Brain pericyte (primary cell): ENCODE measurements at regions not wholly inside any gene's neighbourhood (a gene's known extent, or its start where the extent isn't known, plus 50 kb on each side); places are given as distances from the start of the nearest gene placed in this dataset.
"Not testable (repeated sequence)": the region's sequence is repeated elsewhere in the genome, so short reads cannot be mapped to it uniquely, and the experiment has no call there.

Experiments used
- DNase-seq: peaks from one replicate; pipeline ENCODE4 v3.0.0-alpha.2; 2012; ENCODE audit warnings: low read depth, low spot score

DNA sequence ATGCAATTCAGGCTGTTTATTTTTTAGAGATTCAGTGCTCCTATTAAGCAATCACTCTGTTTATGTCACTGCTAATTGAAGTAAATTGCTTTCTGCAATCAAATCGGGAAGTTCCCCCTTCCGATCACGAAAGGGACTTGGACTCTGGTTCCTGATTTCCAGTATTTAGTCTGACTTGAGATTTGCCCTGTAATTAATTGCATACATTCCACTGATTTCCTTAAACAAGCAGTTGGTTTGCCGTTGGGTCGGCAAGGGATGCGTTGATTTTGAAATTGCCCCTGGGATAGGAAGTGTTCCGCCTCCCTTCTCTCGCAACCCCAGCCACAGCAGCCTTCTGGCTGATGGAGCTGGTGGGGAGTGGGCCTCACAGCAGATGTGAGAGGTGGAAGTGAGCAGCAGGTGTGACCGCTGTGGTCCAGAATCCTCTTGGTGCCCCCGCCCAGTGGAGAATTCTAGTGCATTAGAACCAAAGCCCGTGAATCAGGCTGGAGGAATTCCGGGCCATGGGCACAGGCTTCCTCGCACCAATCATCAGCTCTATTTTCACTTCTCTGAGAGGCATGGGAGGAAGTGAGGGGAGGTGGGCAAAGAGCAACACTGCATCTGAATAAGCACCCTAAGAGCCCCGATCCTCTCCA, 102.5 kb downstream of the SPRY4 start:
- no peak for DNase-seq

DNA sequence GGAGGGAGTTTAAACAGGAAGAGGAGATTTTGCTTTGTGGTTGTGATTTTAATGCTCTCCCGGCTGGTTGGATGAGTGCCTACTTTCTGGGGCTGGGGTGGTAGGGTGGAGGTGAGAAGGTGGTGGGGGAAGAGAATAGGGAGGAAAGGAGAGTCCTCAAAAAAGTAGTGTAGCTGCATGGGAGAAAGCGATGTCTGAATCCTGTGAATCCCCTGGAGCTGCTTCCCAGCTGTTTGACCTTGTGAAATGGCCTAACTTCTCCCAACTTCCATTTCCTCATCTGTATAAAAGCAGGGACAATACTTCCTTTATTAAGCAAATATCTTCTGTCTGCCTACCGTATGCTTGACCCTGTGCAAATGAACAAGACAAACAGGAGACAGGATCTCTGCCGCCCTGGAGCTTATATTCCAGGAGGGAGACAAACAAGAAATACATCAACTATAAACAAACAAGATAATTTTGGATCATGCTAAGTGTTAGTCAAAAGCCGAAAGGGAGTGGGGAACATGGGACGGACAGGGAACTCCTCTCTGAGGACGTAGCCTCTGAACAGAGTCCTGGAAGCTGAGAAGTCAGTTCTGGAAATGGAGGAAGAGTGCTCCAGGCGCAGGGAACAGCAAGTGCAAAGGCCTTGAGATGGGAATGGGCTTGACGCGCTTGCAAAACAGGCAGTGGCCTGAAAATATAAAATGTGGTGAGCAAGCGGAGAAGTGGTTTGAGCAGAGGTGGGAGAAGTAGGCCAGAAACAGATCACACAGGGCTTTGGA, 103.5 kb downstream of the SPRY4 start:
- DNase-seq: no peak

DNA sequence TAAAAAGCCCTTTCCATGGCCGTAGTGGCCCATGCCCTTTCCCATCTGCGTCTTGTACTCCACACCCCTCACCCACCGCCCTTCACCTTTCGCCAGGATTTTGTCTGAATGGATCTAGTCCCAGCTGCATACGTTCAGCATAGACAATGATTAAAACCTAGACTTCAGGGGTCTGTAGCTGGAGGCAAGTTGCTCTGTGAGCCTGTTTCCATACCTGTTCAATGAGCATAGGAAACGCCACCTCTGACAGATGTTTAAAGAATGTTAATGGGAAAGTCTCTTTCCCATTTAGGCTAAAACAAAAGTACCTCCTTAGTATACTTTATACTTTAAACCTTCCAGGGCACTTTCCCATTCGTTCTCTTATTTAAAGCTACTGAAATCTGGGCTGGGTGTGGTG, 105.7 kb downstream of the SPRY4 start:
- DNase-seq: no peak

GRCh38 chr5:142216931-142217330, 107.9 kb downstream of the SPRY4 start:
- DNase-seq: no peak

- peak; percentile 90 for DNase-seq
Measured at GRCh38 chr5:142215915-142216681, 107.5 kb downstream of the NDFIP1 start.

GRCh38 chr5:142213077-142213476, 104.5 kb downstream of the NDFIP1 start:
- DNase-seq: no peak

- no peak for DNase-seq
Measured at GRCh38 chr5:142211918-142212317, 103.3 kb downstream of the NDFIP1 start.

DNA sequence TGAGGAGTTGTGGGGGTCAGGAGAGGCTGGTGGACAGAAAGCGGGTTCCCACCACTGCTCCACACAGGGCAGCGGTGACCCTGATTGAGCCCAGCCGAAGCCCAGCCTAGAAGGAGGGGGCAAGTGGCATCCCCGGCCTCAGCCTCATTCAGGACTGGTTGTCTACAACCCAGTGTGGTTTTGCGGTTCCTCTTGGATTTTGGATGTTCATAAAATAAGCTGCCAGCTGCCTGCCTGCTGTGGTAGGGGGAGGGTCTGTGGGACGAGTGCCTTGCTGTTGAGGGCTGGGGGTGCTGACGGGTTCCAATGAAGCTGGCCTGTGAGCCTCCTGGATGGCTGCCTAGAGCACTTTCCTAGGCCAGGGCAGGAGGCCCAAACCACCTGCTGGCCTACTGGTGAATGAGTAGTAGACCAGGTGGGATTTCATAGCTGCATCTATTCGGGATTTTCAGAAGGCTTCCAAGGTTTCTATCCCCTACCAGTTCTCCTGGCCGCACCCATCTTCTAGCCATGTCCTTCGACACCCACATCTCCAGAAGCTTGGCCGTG, 102.4 kb downstream of the NDFIP1 start:
- no peak for DNase-seq

GRCh38 chr5:142210011-142210410, 101.4 kb downstream of the NDFIP1 start:
- DNase-seq: no peak

GRCh38 chr5:142208777-142209312, 100.3 kb downstream of the NDFIP1 start:
- no peak for DNase-seq

- not testable (repeated sequence) for DNase-seq
Measured at GRCh38 chr5:142208244-142208643, 99.7 kb downstream of the NDFIP1 start.

GRCh38 chr5:142206801-142207200, 98.2 kb downstream of the NDFIP1 start:
- DNase-seq: no peak

- peak; percentile 47 for DNase-seq
Measured at GRCh38 chr5:142204219-142204618, 95.6 kb downstream of the NDFIP1 start.
